Epithelial cell of proximal tubule (primary cell): ENCODE measurements at regions not wholly inside any gene's neighbourhood (a gene's known extent, or its start where the extent isn't known, plus 50 kb on each side); places are given as distances from the start of the nearest gene placed in this dataset.

Experiments
- DNase-seq: peaks from one replicate; pipeline ENCODE4 v3.0.0-alpha.2; 2011; ENCODE audit warnings: low read depth
- H3K4me3 ChIP-seq: 2 replicates; pipeline ENCODE4 v1.5.1; 2011; ENCODE audit warnings: low read depth, mild to moderate bottlenecking, low read length
- TF ChIP-seq, protein P1 (sequence below): conservative IDR thresholded peaks from 2 replicates; pipeline ENCODE4 v1.5.1; 2012; ENCODE audit warnings: low read depth, mild to moderate bottlenecking, low read length

DNA sequence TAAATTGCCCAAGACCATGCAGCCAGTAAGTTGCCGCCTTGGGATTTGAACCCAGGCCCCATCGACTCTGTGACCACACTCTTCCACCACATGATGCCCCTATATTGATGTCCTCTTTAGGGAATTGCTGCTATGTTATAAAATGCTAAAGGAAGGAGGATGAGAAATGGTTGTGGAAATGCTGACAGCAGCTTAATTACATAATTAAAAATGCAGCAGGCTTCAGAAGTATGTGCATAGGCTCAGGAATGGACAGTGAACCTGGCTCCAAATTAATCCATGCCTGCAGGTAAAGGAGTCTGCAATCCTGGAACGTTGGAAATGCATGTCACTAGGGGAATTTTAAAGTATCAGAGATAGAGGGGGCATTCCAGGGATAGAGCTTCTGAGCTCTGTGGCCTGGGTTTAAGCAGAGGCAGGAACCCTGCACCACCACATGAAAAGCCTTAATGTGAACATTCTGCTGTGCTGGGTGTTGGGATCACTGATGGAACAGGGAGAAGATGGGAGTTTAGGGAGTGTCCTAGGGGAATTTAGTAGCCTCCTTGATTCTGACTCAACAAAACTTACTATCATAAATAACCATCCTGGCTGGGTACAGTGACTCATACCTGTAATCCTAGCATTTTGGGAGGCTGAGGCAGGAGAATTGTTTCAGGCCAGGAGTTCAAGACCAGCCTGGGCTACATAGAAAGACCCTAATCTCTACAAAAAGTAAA, 76.1 kb upstream of the CCDC85A start:
- H3K4me3 ChIP-seq = no peak overlapping the region
- TF ChIP-seq, protein P1, sequence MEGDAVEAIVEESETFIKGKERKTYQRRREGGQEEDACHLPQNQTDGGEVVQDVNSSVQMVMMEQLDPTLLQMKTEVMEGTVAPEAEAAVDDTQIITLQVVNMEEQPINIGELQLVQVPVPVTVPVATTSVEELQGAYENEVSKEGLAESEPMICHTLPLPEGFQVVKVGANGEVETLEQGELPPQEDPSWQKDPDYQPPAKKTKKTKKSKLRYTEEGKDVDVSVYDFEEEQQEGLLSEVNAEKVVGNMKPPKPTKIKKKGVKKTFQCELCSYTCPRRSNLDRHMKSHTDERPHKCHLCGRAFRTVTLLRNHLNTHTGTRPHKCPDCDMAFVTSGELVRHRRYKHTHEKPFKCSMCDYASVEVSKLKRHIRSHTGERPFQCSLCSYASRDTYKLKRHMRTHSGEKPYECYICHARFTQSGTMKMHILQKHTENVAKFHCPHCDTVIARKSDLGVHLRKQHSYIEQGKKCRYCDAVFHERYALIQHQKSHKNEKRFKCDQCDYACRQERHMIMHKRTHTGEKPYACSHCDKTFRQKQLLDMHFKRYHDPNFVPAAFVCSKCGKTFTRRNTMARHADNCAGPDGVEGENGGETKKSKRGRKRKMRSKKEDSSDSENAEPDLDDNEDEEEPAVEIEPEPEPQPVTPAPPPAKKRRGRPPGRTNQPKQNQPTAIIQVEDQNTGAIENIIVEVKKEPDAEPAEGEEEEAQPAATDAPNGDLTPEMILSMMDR = no peak
- no peak for DNase-seq

DNA sequence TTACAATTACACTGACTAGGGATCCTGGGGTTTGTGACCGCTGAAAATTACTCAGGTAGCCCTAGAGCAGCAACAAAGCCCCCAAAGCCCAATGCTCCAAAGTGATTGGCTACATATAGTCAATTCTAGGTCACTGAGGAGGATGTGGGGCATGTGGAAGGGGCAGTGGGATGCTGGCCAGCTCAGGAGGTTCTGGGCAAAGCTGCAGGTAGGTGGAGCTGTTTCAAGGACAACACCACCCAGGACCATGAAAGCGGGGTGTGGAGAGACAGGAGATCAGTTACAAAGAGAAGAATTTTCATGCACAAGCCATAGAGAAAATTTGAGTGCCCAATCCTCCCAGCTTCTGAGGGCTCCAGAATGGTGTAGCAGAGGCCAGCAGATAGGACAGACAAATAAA, 75.0 kb upstream of the CCDC85A start:
- TF ChIP-seq, protein P1 = peak; percentile 28
- no peak for DNase-seq
- no peak overlapping the region for H3K4me3 ChIP-seq

DNA sequence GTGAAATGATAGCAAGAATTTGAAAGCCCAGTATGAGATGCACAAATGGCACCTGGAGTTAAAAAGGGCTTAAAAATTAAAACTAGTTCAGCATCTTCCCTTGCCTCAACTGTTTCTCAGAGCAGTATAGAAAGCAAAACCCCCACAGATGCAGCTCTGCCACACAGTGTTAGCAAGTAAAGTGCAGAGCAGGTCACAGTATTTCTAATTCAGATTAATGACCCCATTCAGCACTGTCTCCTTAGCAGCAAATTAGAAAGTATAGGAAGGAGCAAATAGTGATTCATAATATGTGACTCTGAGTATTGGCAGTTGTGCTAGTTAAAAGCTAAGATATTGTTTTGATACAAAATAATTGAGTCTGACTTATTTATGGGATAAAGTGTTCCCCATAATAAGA, 73.8 kb upstream of the CCDC85A start:
- TF ChIP-seq, protein P1 = no peak
- H3K4me3 ChIP-seq = no peak overlapping the region
- DNase-seq = no peak

DNA sequence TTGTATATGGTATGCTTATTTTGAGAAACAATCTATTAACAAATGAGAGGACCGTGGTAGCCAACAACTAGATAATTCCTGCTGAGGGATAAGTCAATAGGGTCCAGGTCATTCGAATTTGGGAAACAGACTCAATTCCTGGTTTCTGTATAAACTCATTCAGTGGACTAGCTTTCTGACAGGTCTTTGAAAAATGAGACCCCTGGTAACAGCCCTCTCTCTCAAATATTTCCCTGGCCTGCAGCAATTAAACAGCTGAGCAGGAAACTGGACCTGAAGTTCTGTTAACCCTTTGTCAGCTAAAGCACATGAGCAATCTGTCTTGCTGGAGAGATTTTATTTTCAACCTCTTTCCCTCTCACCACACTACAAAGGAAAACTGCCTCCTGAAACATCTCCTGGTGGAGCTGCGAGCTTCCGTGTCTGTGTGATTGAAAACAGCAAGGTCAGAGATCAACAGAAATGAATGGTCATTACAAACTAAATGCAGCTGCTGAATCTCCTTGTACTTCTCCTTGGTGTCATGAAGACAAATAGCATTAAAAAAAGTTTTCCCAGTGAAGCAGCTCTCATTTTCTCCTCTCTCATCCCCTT, 70.3 kb upstream of the CCDC85A start:
- H3K4me3 ChIP-seq = no peak overlapping the region
- TF ChIP-seq, protein P1 = no peak
- DNase-seq = no peak

DNA sequence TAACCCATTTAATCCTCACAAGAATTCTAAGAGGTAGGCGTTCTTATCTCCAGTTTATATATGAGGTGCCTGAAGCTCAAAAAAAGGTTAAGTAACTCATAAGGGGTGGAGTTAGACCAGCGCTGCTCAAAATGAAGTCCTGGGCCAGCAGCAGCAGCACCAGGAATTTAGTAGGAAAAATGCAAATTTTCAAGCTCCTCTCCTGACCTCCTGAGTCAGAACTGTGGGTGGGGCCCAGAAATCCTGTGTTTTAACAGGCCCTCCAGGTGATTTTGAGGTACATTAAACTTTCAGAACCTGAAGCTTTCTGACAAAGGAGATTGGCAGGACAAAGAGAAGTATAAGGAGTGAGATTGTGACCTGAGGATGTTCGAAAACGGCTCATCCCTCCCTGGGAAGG, 66.0 kb upstream of the CCDC85A start:
- TF ChIP-seq, protein P1 = no peak
- no peak for DNase-seq
- no peak overlapping the region for H3K4me3 ChIP-seq

DNA sequence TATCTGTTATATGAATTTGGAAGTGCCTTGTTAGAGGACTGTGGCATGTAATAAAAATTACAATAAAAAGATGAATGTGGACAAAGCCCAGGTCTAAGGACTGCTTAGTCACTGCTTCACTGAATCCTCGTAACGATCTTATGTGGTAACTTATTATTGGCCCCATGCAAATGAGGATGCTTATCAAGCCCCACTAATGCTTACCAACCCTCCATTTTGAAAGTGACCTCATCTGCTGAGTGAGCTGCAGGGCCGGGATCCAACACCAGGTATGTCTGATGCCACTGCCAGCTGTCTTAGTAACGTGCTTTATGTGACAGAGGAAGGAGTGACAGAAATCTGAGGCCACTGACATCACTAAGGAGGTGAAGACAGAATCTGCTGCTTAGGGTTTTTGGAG, 65.3 kb upstream of the CCDC85A start:
- DNase-seq = no peak
- TF ChIP-seq, protein P1 = no peak
- no peak overlapping the region for H3K4me3 ChIP-seq

DNA sequence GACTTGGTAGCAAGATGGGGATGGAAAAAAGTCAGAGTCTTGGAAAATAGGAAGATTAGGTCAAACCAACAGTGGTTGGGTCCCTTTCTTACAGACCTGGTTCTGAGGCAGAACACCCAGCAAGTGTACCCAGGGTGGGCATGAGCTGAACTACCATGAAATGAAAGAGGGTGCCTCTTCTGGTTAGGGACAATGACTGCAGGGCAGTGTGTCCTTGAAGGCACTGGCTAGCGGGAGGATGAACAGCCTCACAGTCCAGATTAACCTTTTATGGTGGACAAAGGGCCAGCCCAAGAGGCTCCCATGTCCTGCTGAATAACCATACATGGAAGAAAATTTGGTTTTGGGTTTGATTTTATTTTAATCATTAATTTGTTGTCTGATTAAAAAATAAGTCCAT, 61.8 kb upstream of the CCDC85A start:
- DNase-seq = no peak
- TF ChIP-seq, protein P1 = no peak
- H3K4me3 ChIP-seq = no peak overlapping the region
